ENCODE measurements at regions not wholly inside any gene's neighbourhood (a gene's known extent, or its start where the extent isn't known, plus 50 kb on each side); places are given as distances from the start of the nearest gene placed in this dataset.

DNA sequence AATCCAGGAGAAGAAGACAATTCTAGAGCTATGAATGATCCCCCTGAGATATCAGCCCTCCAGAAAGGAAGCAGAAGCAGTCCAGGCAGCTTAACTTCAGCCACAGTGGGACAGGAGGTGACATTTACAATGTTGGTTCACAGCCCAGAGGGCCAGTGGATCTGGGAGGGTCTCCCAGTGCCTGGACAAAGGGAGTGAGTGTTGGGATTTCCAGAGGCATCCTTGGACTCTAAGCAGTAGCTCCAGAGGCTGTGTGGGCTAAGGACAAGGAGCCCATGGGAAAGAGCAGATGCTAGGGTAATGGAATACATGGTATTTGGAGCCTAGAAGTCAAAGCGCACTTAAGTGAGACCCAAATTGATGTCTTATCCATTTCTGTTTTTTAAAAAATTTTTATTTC is 97.4 kb upstream of the NUPR2 start:
- TF ChIP-seq ESRRA (IDR thresholded peaks at IDR 0.05; ENCODE audit: low read length), result no peak
- no peak for TF ChIP-seq CTCF (IDR thresholded peaks at IDR 0.05 in 2 of 3, conservative IDR thresholded peaks at IDR 0.05 in 1 of 3; ENCODE audit: control insufficient read depth in 2 of 3, extremely low read depth in 1 of 3, insufficient read depth in 1 of 3, low read depth in 3 of 3, low read length in 3 of 3)
- no peak for TF ChIP-seq BRCA1 (IDR thresholded peaks at IDR 0.05; ENCODE audit: low read depth, low read length)
- TF ChIP-seq ZNF274 (IDR thresholded peaks at IDR 0.05; ENCODE audit: insufficient read depth, insufficient read length), result no peak
- TF ChIP-seq MYC (IDR thresholded peaks at IDR 0.05; ENCODE audit: insufficient read depth, insufficient read length, insufficient replicate concordance, low read length, severe bottlenecking), result no peak

Data from GM12878 (cell line).